ENCODE measurements at regions not wholly inside any gene's neighbourhood (a gene's known extent, or its start where the extent isn't known, plus 50 kb on each side); places are given as distances from the start of the nearest gene placed in this dataset.
"Not testable (repeated sequence)": the region's sequence is repeated elsewhere in the genome, so short reads cannot be mapped to it uniquely, and the experiment has no call there.

DNA sequence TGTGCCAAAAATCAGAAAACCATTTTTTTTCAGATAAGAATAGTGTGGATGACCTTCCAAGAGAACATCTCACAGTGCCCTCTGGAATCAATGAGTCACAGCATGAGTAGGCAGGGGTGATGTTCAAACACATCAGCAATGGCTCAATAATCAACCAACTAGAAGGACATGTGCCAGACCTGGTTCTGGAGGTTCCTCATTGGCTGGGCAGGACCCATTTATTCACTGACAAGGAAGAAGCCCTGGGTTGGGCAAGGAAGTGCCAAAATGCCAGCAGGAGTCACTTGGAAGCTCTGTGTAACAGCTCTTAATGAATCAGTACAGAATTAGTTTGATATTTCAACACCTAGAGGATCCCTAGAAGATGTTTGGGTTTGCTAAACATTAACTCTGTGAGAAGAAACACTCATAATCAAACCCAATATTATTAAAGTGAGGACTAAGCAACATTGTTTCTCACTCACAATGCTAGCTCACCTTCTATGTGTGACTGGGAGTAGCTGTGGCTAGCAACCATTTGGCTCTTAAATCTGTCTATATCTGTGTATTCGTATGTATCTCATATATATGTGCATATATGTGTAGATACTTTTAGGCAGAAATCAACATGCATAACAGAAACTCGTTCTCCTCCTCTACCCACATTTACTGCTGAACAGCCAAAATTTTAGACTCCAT is 72.3 kb upstream of the APBB1IP start:
- DNase-seq (ENCODE audit: low read depth): no peak
- H3K4me3 ChIP-seq (ENCODE audit: low read depth, low read length): no peak overlapping the region
- TF ChIP-seq, protein P1, sequence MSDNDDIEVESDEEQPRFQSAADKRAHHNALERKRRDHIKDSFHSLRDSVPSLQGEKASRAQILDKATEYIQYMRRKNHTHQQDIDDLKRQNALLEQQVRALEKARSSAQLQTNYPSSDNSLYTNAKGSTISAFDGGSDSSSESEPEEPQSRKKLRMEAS (IDR thresholded peaks at IDR 0.05; ENCODE audit: low read depth, low read length): no peak
- TF ChIP-seq POLR2A (IDR thresholded peaks at IDR 0.05; ENCODE audit: extremely low read depth, insufficient read length) (no peak), MYC (IDR thresholded peaks at IDR 0.05; ENCODE audit: low read depth, low read length) (no peak), CTCF (IDR thresholded peaks at IDR 0.05; ENCODE audit: low read depth, low read length) (no peak)

- not testable (repeated sequence) for H3K4me3 ChIP-seq (ENCODE audit: low read depth, low read length)
- peak; percentile 13 for DNase-seq (ENCODE audit: low read depth)
Observed at GRCh38 chr10:26367035-26367434, 71.1 kb upstream of the APBB1IP start.

- no peak for TF ChIP-seq CTCF (IDR thresholded peaks at IDR 0.05; ENCODE audit: low read depth, low read length)
- TF ChIP-seq, protein P1 (IDR thresholded peaks at IDR 0.05; ENCODE audit: low read depth, low read length): peak; percentile 27; the same call in 1 of the 2 replicates
- TF ChIP-seq POLR2A (IDR thresholded peaks at IDR 0.05; ENCODE audit: extremely low read depth, insufficient read length): no peak
- 0 out of 2 replicates have a peak, but pooled peaks have one; percentile 15 for TF ChIP-seq MYC (IDR thresholded peaks at IDR 0.05; ENCODE audit: low read depth, low read length)
- no peak overlapping the region for H3K4me3 ChIP-seq (ENCODE audit: low read depth, low read length)
- peak; percentile 69 for DNase-seq (ENCODE audit: low read depth)
Observed at GRCh38 chr10:26367771-26368170, 70.4 kb upstream of the APBB1IP start.

- H3K4me3 ChIP-seq (ENCODE audit: low read depth, low read length): no peak overlapping the region
- TF ChIP-seq CTCF (IDR thresholded peaks at IDR 0.05; ENCODE audit: low read depth, low read length) (no peak), MYC (IDR thresholded peaks at IDR 0.05; ENCODE audit: low read depth, low read length) (no peak), POLR2A (IDR thresholded peaks at IDR 0.05; ENCODE audit: extremely low read depth, insufficient read length) (no peak)
- TF ChIP-seq, protein P1 (IDR thresholded peaks at IDR 0.05; ENCODE audit: low read depth, low read length): no peak
- DNase-seq (ENCODE audit: low read depth): no peak
Observed at GRCh38 chr10:26368463-26368862, 69.7 kb upstream of the APBB1IP start.

DNA sequence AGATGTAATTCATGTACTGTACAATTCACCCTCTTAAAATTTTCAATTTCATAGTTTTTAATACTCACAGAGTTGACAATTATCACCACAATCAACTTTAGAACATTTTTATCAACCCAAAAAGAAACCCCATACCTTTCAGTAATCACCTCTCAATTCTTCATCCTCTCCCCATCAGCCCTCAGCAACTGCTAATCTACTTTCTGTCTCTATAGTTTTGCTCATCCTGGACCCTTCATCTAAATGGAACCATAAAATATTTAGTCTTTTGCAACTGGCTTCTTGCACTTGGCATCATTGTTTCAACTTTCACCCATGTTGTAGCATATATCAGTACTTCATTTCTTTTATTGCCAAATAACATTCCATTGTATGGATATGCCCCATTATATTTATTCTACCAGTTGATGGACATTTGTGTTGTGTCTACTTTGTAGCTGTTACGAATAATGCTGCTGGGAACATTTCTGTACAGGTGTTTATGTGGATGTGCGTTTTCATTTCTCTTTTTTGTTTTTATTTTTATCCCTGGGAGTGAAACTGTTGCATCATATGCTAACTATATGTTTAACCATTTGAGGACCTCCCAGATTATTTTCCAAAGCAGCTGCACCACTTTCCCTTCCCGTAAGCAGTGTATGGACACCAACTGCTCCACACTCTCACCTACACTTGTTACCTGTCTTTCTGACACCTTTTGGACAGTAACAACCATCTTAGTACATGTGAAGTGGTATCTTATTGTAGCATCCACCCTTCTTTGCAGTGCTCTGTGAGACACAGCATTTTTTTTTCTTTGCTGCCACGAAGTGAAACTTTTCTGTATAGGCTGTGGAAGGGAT is 65.4 kb upstream of the APBB1IP start:
- TF ChIP-seq, protein P1 (IDR thresholded peaks at IDR 0.05; ENCODE audit: low read depth, low read length): no peak
- no peak for TF ChIP-seq CTCF (IDR thresholded peaks at IDR 0.05; ENCODE audit: low read depth, low read length)
- TF ChIP-seq MYC (IDR thresholded peaks at IDR 0.05; ENCODE audit: low read depth, low read length): no peak
- no peak for TF ChIP-seq POLR2A (IDR thresholded peaks at IDR 0.05; ENCODE audit: extremely low read depth, insufficient read length)
- H3K4me3 ChIP-seq (ENCODE audit: low read depth, low read length): no peak overlapping the region
- no peak for DNase-seq (ENCODE audit: low read depth)

DNA sequence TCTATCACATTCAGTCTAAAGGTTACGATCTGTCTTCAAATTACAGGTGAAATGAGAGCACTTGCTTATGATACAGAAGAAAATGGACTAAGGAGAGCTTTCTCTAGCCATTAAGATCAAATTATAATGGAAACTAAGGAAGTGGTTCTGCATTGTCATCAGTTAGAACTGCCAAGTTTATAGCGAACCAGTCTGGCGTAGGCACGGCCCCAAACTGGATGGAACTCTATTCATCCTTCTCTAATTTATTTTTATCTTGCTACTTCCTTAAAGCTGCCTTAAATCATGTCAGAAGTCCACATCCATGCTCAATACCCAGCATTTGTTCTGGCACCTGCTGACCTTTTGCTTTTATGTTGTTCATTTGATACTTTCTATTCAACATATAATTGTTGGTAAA is 63.7 kb upstream of the APBB1IP start:
- no peak for TF ChIP-seq POLR2A (IDR thresholded peaks at IDR 0.05; ENCODE audit: extremely low read depth, insufficient read length)
- no peak for TF ChIP-seq MYC (IDR thresholded peaks at IDR 0.05; ENCODE audit: low read depth, low read length)
- TF ChIP-seq CTCF (IDR thresholded peaks at IDR 0.05; ENCODE audit: low read depth, low read length): no peak
- TF ChIP-seq, protein P1 (IDR thresholded peaks at IDR 0.05; ENCODE audit: low read depth, low read length): no peak

DNA sequence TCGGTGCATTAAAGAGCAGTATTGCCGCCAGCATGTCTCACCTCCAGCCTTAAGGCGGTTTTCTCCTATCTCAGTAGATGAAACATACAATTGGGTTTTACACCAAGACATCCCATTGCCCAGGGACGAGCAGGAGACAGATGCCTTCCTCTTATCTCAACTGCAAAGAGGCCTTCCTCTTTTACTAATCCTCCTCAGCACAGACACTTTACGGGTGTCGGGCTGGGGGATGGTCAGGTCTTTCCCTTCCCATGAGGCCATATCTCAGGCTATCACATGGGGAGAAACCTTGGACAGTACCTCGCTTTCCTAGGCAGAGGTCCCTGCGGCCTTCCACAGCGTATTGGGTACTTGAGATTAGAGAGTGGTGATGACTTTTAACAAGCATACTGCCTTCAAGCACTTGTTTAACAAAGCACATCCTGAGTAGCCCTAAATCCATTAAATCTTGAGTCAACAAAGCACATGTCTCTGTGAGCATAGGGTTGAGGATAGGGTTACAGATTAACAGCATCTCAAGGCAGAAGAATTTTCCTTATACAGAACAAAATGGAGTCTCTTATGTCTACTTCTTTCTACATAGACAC is 60.8 kb upstream of the APBB1IP start:
- not testable (repeated sequence) for H3K4me3 ChIP-seq (ENCODE audit: low read depth, low read length)
- peak; percentile 21 for DNase-seq (ENCODE audit: low read depth)

More for the DNA sequence above, 63.7 kb upstream of the APBB1IP start:
- no peak for DNase-seq (ENCODE audit: low read depth)
- no peak overlapping the region for H3K4me3 ChIP-seq (ENCODE audit: low read depth, low read length)
